MM.1S (cell line): ENCODE measurements at regions not wholly inside any gene's neighbourhood (a gene's known extent, or its start where the extent isn't known, plus 50 kb on each side); places are given as distances from the start of the nearest gene placed in this dataset.

Experiments used
- DNase-seq: peaks from one replicate; pipeline ENCODE4 v3.0.0-alpha.2; 2015
- H2AFZ ChIP-seq: fragments of 300-600 bp; sonication (generic); 2 replicates; pipeline ENCODE4 v1.6.0; 2016; ENCODE audit warnings: antibody characterized with exemption, low read length
- H3F3A ChIP-seq: fragments of 300-600 bp; sonication (generic); 2 replicates; pipeline ENCODE4 v1.6.1; 2016; ENCODE audit warnings: mild to moderate bottlenecking, antibody characterized with exemption, low read length, moderate library complexity, mixed read lengths; ENCODE audit not compliant: insufficient read depth
- H3K27ac ChIP-seq: fragments of 300-600 bp; sonication (generic); 2 replicates; pipeline ENCODE4 v1.5.1; 2016; ENCODE audit warnings: mild to moderate bottlenecking, low read length
- H3K27me3 ChIP-seq: fragments of 300-600 bp; sonication (generic); replicated peaks from 2 replicates; pipeline ENCODE4 v1.6.0; 2016; ENCODE audit warnings: low read length; ENCODE audit not compliant: insufficient read depth
- H3K36me3 ChIP-seq: fragments of 300-600 bp; sonication (generic); replicated peaks from 2 replicates; pipeline ENCODE4 v1.6.1; 2016; ENCODE audit warnings: mild to moderate bottlenecking, low read length, mixed read lengths; ENCODE audit not compliant: insufficient read depth
- H3K4me1 ChIP-seq: fragments of 300-600 bp; sonication (generic); 2 replicates; pipeline ENCODE4 v1.6.1; 2016; ENCODE audit warnings: low read length, mixed read lengths
- H3K4me2 ChIP-seq: fragments of 300-600 bp; sonication (generic); 2 replicates; pipeline ENCODE4 v1.6.0; 2016; ENCODE audit warnings: low read depth, low read length
- H3K4me3 ChIP-seq: fragments of 300-600 bp; sonication (generic); 2 replicates; pipeline ENCODE4 v1.5.1; 2016; ENCODE audit warnings: low read length, mixed read lengths
- H3K79me2 ChIP-seq: fragments of 300-600 bp; sonication (generic); 2 replicates; pipeline ENCODE4 v1.6.1; 2016; ENCODE audit warnings: mixed run types, low read length, mixed read lengths
- H3K9ac ChIP-seq: fragments of 300-600 bp; sonication (generic); 2 replicates; pipeline ENCODE4 v1.6.1; 2016; ENCODE audit warnings: low read length, mixed read lengths
- H3K9me2 ChIP-seq: fragments of 300-600 bp; sonication (generic); replicated peaks from 2 replicates; pipeline ENCODE4 v1.6.1; 2016; ENCODE audit warnings: mild to moderate bottlenecking, low read length, mixed read lengths; ENCODE audit not compliant: insufficient read depth
- H3K9me3 ChIP-seq: fragments of 300-600 bp; sonication (generic); replicated peaks from 2 replicates; pipeline ENCODE4 v1.6.1; 2016; ENCODE audit warnings: mild to moderate bottlenecking, low read length, mixed read lengths; ENCODE audit not compliant: insufficient read depth
- H4K20me1 ChIP-seq: fragments of 300-600 bp; sonication (generic); 2 replicates; pipeline ENCODE4 v1.6.1; 2016; ENCODE audit warnings: mild to moderate bottlenecking, low read length, moderate library complexity, mixed read lengths; ENCODE audit not compliant: insufficient read depth
- EZH2 ChIP-seq: fragments of 300-600 bp; sonication (generic); optimal IDR thresholded peaks from 2 replicates; pipeline ENCODE3; 2017; ENCODE audit warnings: low read depth, mild to moderate bottlenecking, antibody characterized with exemption, low read length, mixed read lengths
- EZH2phosphoT487 ChIP-seq: fragments of 300-600 bp; sonication (generic); IDR thresholded peaks from 2 replicates; pipeline ENCODE4 v1.6.1; 2018; ENCODE audit warnings: antibody characterized with exemption, low read length
- TF ChIP-seq, protein P1 (sequence below): fragments of 300-600 bp; sonication (generic); IDR thresholded peaks from 2 replicates; pipeline ENCODE4 v1.5.1; 2016; ENCODE audit warnings: antibody characterized with exemption, low read length, mixed read lengths

DNA sequence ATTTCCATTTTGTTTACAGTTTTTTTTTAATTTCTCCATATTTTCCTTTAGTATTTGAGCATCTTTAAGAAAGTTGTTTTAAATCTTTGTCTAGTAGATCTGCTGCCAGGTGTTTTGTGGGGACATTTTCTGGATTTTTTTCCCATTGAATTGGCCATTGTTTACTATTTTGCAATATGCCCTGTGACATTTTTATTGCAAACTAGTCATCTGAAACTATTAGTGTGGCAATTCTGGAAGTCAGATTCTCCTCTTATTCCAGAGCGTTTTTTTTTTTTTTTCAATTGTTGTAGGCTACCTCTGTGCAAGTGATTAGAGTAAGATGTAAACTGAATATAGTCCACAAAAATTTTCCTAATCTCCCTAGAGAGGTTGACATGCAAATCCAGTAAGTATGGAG is 334.2 kb downstream of the PYDC2 start:
- H3K9ac ChIP-seq, result no peak overlapping the region
- H3K79me2 ChIP-seq, result no peaks in the 10 kb centered on the region
- H3F3A ChIP-seq, result no peaks in the 10 kb centered on the region
- H4K20me1 ChIP-seq, result no peaks in the 10 kb centered on the region; the same call in 1 of the 2 replicates
- H3K9me3 ChIP-seq, result no peaks in the 10 kb centered on the region
- H3K36me3 ChIP-seq, result no peaks in the 10 kb centered on the region
- no peak overlapping the region for H2AFZ ChIP-seq
- TF ChIP-seq, protein P1, sequence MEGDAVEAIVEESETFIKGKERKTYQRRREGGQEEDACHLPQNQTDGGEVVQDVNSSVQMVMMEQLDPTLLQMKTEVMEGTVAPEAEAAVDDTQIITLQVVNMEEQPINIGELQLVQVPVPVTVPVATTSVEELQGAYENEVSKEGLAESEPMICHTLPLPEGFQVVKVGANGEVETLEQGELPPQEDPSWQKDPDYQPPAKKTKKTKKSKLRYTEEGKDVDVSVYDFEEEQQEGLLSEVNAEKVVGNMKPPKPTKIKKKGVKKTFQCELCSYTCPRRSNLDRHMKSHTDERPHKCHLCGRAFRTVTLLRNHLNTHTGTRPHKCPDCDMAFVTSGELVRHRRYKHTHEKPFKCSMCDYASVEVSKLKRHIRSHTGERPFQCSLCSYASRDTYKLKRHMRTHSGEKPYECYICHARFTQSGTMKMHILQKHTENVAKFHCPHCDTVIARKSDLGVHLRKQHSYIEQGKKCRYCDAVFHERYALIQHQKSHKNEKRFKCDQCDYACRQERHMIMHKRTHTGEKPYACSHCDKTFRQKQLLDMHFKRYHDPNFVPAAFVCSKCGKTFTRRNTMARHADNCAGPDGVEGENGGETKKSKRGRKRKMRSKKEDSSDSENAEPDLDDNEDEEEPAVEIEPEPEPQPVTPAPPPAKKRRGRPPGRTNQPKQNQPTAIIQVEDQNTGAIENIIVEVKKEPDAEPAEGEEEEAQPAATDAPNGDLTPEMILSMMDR, result no peak
- TF ChIP-seq EZH2phosphoT487, result no peak
- no peak for TF ChIP-seq EZH2
- H3K4me2 ChIP-seq, result no peak overlapping the region
- H3K4me1 ChIP-seq, result no peaks in the 10 kb centered on the region
- no peak overlapping the region for H3K4me3 ChIP-seq
- no peak for DNase-seq
- H3K9me2 ChIP-seq, result no peaks in the 10 kb centered on the region
- H3K27me3 ChIP-seq, result no peaks in the 10 kb centered on the region
- H3K27ac ChIP-seq, result no peak overlapping the region

GRCh38 chr3:191797271-191797670 is 336.3 kb downstream of the PYDC2 start:
- H3K36me3 ChIP-seq, result no peaks in the 10 kb centered on the region
- DNase-seq, result no peak
- no peak overlapping the region for H3K27ac ChIP-seq
- H4K20me1 ChIP-seq, result no peaks in the 10 kb centered on the region; the same call in 1 of the 2 replicates
- no peaks in the 10 kb centered on the region for H3K9me3 ChIP-seq
- H3K9me2 ChIP-seq, result no peaks in the 10 kb centered on the region
- no peak overlapping the region for H3K9ac ChIP-seq
- H3K79me2 ChIP-seq, result no peaks in the 10 kb centered on the region
- no peak overlapping the region for H3K4me3 ChIP-seq
- no peaks in the 10 kb centered on the region for H3K4me1 ChIP-seq
- no peak for TF ChIP-seq EZH2
- no peak for TF ChIP-seq EZH2phosphoT487
- TF ChIP-seq, protein P1, result no peak
- H2AFZ ChIP-seq, result no peak overlapping the region
- no peaks in the 10 kb centered on the region for H3K27me3 ChIP-seq
- no peak overlapping the region for H3K4me2 ChIP-seq
- H3F3A ChIP-seq, result no peaks in the 10 kb centered on the region

DNA sequence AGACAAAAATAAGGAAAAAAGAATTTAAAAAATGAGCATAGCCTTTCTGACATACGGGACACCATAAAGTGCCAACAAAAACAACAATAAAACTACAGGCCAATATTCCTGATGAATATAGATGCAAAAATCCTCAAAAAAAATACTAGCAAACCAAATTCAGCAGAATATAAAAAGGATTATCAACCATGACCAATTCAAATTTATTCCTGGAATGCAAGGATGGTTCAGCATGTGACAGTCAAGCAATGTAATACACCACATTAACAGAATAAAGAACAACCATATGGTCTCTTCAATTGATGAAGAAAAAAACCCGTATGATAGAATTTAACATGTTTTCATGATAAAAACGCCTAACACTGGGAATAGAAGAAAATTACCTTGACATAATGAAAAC is 341.7 kb downstream of the PYDC2 start:
- no peak for TF ChIP-seq EZH2phosphoT487
- TF ChIP-seq, protein P1, result no peak
- no peak for TF ChIP-seq EZH2
- Histone ChIP-seq H3K9ac (no peak overlapping the region), H3F3A (no peaks in the 10 kb centered on the region), H4K20me1 (no peaks in the 10 kb centered on the region), H3K9me3 (no peaks in the 10 kb centered on the region), H3K79me2 (no peaks in the 10 kb centered on the region), H3K36me3 (no peaks in the 10 kb centered on the region), H3K4me3 (no peak overlapping the region), H2AFZ (no peak overlapping the region), H3K4me1 (no peaks in the 10 kb centered on the region), H3K27ac (no peak overlapping the region), H3K9me2 (no peaks in the 10 kb centered on the region), H3K4me2 (no peak overlapping the region), H3K27me3 (no peaks in the 10 kb centered on the region)
- no peak for DNase-seq
